ENCODE measurements at regions not wholly inside any gene's neighbourhood (a gene's known extent, or its start where the extent isn't known, plus 50 kb on each side); places are given as distances from the start of the nearest gene placed in this dataset.

DNA sequence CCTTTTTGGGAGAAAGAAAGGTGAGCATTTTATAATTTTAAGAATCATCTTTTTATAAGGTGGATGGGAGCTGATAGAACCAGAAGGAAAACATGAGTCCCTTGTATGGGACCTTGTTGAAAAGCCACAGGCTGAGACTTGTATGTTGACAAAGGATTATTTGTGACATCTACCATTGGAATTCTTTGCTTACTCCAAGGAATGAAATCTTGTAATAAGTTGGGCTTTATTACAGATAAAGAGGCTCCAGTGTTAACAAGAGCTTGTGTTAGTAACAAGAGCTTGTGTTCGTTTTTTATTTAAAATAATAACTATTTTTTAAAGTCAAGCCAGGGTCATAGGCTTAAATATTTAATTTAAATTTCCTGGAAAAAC, 201.1 kb upstream of the CHRM3 start:
- no peak for TF ChIP-seq EZH2 (IDR thresholded peaks at IDR 0.05; ENCODE audit: borderline replicate concordance, low read depth, low read length, severe bottlenecking)
- TF ChIP-seq, protein P1, sequence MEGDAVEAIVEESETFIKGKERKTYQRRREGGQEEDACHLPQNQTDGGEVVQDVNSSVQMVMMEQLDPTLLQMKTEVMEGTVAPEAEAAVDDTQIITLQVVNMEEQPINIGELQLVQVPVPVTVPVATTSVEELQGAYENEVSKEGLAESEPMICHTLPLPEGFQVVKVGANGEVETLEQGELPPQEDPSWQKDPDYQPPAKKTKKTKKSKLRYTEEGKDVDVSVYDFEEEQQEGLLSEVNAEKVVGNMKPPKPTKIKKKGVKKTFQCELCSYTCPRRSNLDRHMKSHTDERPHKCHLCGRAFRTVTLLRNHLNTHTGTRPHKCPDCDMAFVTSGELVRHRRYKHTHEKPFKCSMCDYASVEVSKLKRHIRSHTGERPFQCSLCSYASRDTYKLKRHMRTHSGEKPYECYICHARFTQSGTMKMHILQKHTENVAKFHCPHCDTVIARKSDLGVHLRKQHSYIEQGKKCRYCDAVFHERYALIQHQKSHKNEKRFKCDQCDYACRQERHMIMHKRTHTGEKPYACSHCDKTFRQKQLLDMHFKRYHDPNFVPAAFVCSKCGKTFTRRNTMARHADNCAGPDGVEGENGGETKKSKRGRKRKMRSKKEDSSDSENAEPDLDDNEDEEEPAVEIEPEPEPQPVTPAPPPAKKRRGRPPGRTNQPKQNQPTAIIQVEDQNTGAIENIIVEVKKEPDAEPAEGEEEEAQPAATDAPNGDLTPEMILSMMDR (IDR thresholded peaks at IDR 0.05; ENCODE audit: borderline replicate concordance, extremely low read depth, low read length, poor library complexity, severe bottlenecking): no peak

Data from DND-41 (cell line).